ENCODE measurements at regions not wholly inside any gene's neighbourhood (a gene's known extent, or its start where the extent isn't known, plus 50 kb on each side); places are given as distances from the start of the nearest gene placed in this dataset.

DNA sequence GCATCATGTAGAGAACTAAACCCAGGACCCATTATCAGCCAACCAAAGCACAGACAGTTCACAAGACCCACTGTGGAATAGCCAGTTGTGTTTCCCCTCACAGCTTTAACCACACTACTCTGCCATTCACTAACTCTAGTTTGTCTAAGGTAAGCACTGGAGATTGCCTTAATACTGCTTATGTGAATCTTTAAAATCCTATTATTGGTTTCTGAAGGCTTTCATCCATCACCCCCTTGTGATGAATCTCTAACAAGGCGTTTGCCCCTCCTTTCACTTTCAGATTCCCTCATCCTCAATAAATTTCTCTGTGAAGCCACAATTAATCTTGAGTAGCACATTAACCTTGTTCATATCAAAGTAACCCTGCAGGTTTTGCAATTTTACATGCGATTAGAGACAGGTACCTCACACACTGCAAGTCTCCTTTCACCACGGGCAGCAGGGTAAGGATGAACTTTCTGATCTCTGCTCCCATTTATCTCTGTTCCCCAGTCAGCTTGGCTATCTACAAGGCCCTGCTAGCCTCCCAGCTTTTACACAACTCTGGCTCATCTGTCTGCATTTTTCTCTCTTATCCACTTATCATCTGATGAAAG lies 785.6 kb downstream of the REEP3 start (continued):
- TF ChIP-seq, protein P1, sequence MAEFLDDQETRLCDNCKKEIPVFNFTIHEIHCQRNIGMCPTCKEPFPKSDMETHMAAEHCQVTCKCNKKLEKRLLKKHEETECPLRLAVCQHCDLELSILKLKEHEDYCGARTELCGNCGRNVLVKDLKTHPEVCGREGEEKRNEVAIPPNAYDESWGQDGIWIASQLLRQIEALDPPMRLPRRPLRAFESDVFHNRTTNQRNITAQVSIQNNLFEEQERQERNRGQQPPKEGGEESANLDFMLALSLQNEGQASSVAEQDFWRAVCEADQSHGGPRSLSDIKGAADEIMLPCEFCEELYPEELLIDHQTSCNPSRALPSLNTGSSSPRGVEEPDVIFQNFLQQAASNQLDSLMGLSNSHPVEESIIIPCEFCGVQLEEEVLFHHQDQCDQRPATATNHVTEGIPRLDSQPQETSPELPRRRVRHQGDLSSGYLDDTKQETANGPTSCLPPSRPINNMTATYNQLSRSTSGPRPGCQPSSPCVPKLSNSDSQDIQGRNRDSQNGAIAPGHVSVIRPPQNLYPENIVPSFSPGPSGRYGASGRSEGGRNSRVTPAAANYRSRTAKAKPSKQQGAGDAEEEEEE (CRISPR knock-in tag; IDR thresholded peaks at IDR 0.05; ENCODE audit: borderline replicate concordance), result no peak
- TF ChIP-seq ZNF232 (CRISPR knock-in tag; IDR thresholded peaks at IDR 0.05; ENCODE audit: borderline replicate concordance), result no peak
- TF ChIP-seq, protein P2, sequence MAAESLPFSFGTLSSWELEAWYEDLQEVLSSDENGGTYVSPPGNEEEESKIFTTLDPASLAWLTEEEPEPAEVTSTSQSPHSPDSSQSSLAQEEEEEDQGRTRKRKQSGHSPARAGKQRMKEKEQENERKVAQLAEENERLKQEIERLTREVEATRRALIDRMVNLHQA (CRISPR knock-in tag; IDR thresholded peaks at IDR 0.05), result no peak
- no peak for TF ChIP-seq ZFP36 (IDR thresholded peaks at IDR 0.05; ENCODE audit: borderline replicate concordance, low read depth, low read length, partially characterized antibody)
- TF ChIP-seq TCF12 (IDR thresholded peaks at IDR 0.05), result no peak
- no peak for TF ChIP-seq TCF12 (CRISPR knock-in tag; IDR thresholded peaks at IDR 0.05)
- TF ChIP-seq SP4 (CRISPR knock-in tag; IDR thresholded peaks at IDR 0.05), result no peak
- TF ChIP-seq ZNF749 (CRISPR knock-in tag; IDR thresholded peaks at IDR 0.05; ENCODE audit: borderline replicate concordance), result no peak
- no peak for TF ChIP-seq ZZZ3 (CRISPR knock-in tag; IDR thresholded peaks at IDR 0.05; ENCODE audit: borderline replicate concordance)
- no peak for TF ChIP-seq NFE2 (CRISPR knock-in tag; IDR thresholded peaks at IDR 0.05)

DNA sequence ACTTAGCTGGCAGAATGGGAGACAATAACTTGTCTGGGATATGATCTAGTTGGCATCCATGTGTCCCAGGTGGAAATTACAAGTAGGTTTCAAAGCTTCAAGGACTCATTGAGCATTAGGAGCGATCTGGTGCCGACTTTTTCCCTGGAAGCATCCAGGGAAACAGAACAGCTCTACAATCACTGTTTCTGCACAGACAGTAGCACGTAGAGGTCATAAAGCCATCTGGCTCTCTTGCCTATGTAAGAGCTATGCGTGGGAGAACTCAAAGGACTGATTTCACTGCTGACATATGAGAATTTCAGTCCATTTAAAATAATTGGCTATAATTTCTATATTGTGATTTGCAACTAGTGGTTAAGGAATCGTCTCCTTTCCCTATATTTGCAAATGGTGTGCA lies 791.7 kb downstream of the REEP3 start:
- BruUV-seq (replicated peaks), result no TSS peak
- no peak for FAIRE-seq
- in situ Hi-C loops (cut with HindIII; ENCODE audit: extremely low pct_ligation_motif_present, low pct_unique_long_range_greater_than_20kb) (no loop called here), intact Hi-C loops (cut with micrococcal nuclease; ENCODE audit: unreplicated experiment) (no loop called here)
- Histone ChIP-seq H3K36me3 (replicated peaks in 1 of 2; ENCODE audit: control insufficient read depth in 1 of 2, insufficient read depth in 2 of 2, low read length in 2 of 2) (no peaks in the 10 kb centered on the region), H4K20me1 (ENCODE audit: insufficient read depth, low read length) (no peaks in the 10 kb centered on the region), H3K9ac (ENCODE audit: insufficient read depth, low read depth, low read length) (no peak overlapping the region), H3K4me2 (ENCODE audit: low read depth, low read length) (no peak overlapping the region), H2AFZ (ENCODE audit: low read length) (no peak overlapping the region), H3K27me3 (ENCODE audit: control insufficient read depth in 1 of 2, insufficient read depth in 2 of 2, low read length in 2 of 2) (no peaks in the 10 kb centered on the region), H3K4me1 (ENCODE audit: insufficient read depth, low read length) (no peaks in the 10 kb centered on the region), H3K27ac (ENCODE audit: extremely low read length, insufficient read depth, low read length) (no peak overlapping the region), H3K79me2 (ENCODE audit: insufficient read depth, low read length) (no peaks in the 10 kb centered on the region), H3K4me3 (replicated peaks in 1 of 3; ENCODE audit: insufficient read depth in 1 of 3, low read depth in 2 of 3, low read length in 3 of 3) (no peak overlapping the region), H3K9me3 (ENCODE audit: low read length) (no peaks in the 10 kb centered on the region)
- no peak for ATAC-seq
- ChIA-PET POLR2A (no interaction called here), CTCF (ENCODE audit: low intra/inter-chr PET ratio, low total read pairs) (no interaction called here)
- WGBS (ENCODE audit: low lambda C conversion rate), result 7% methylated on average over 5 of the region's 5 CpGs
- TF ChIP-seq SSRP1 (CRISPR knock-in tag; IDR thresholded peaks at IDR 0.05), result no peak
- TF ChIP-seq ZNF891 (CRISPR knock-in tag; IDR thresholded peaks at IDR 0.05), result no peak
- no peak for TF ChIP-seq MAFK (conservative IDR thresholded peaks at IDR 0.05 in 1 of 2, IDR thresholded peaks at IDR 0.05 in 1 of 2; ENCODE audit: low read length in 2 of 2)
- TF ChIP-seq, protein P3, sequence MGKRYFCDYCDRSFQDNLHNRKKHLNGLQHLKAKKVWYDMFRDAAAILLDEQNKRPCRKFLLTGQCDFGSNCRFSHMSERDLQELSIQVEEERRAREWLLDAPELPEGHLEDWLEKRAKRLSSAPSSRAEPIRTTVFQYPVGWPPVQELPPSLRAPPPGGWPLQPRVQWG (CRISPR knock-in tag; IDR thresholded peaks at IDR 0.05; ENCODE audit: borderline replicate concordance, low read depth), result no peak
- TF ChIP-seq KLF16 (CRISPR knock-in tag; IDR thresholded peaks at IDR 0.05), result no peak
- no peak for DNase-seq (ENCODE audit: low spot score)

Measured in HepG2 (cell line).